ENCODE measurements at regions not wholly inside any gene's neighbourhood (a gene's known extent, or its start where the extent isn't known, plus 50 kb on each side); places are given as distances from the start of the nearest gene placed in this dataset.
"Not testable (repeated sequence)": the region's sequence is repeated elsewhere in the genome, so short reads cannot be mapped to it uniquely, and the experiment has no call there.

GRCh38 chr10:71086439-71087080 is 125.8 kb upstream of the UNC5B start:
- H3K27me3 ChIP-seq: no peaks in the 10 kb centered on the region
- no peaks in the 10 kb centered on the region for H3K4me1 ChIP-seq
- no peak overlapping the region for H3K4me3 ChIP-seq
- H3K36me3 ChIP-seq: no peaks in the 10 kb centered on the region
- intact Hi-C loops (cut with DNase I): no loop called here
- no peak overlapping the region for H3K27ac ChIP-seq
- no peaks in the 10 kb centered on the region for H3K9me3 ChIP-seq
- H3K9ac ChIP-seq (ENCODE audit: low read depth in 2 of 2, low read length in 2 of 2): no peak overlapping the region
- DNase-seq: peak; percentile 6
- no peak for TF ChIP-seq CTCF (IDR thresholded peaks at IDR 0.05)

- intact Hi-C loops (cut with DNase I): no loop called here
- Histone ChIP-seq H3K36me3 (no peaks in the 10 kb centered on the region), H3K4me3 (no peak overlapping the region), H3K9me3 (no peaks in the 10 kb centered on the region), H3K27ac (no peak overlapping the region), H3K4me1 (no peaks in the 10 kb centered on the region), H3K9ac (ENCODE audit: low read depth in 2 of 2, low read length in 2 of 2) (no peak overlapping the region), H3K27me3 (no peaks in the 10 kb centered on the region)
- no peak for TF ChIP-seq CTCF (IDR thresholded peaks at IDR 0.05)
- DNase-seq: peak; percentile 12
Measured at GRCh38 chr10:71087622-71088021, 124.7 kb upstream of the UNC5B start.

- DNase-seq: no peak
- Histone ChIP-seq H3K27me3 (no peaks in the 10 kb centered on the region), H3K4me3 (no peak overlapping the region), H3K4me1 (no peaks in the 10 kb centered on the region), H3K9ac (ENCODE audit: low read depth in 2 of 2, low read length in 2 of 2) (no peak overlapping the region), H3K36me3 (no peaks in the 10 kb centered on the region), H3K27ac (no peak overlapping the region), H3K9me3 (no peaks in the 10 kb centered on the region)
- intact Hi-C loops (cut with DNase I): no loop called here
- TF ChIP-seq CTCF (IDR thresholded peaks at IDR 0.05): no peak
Measured at GRCh38 chr10:71088054-71088453, 124.3 kb upstream of the UNC5B start.

GRCh38 chr10:71088578-71088977 is 123.8 kb upstream of the UNC5B start:
- H3K9ac ChIP-seq (ENCODE audit: low read depth in 2 of 2, low read length in 2 of 2); H3K4me1 ChIP-seq; DNase-seq; H3K4me3 ChIP-seq; H3K27ac ChIP-seq; H3K27me3 ChIP-seq; H3K36me3 ChIP-seq; H3K9me3 ChIP-seq; intact Hi-C loops (cut with DNase I): not testable (repeated sequence)

- Histone ChIP-seq H3K9ac (ENCODE audit: low read depth in 2 of 2, low read length in 2 of 2) (no peak overlapping the region), H3K27ac (no peak overlapping the region), H3K9me3 (no peaks in the 10 kb centered on the region), H3K4me3 (no peak overlapping the region), H3K4me1 (no peaks in the 10 kb centered on the region), H3K27me3 (no peaks in the 10 kb centered on the region), H3K36me3 (no peaks in the 10 kb centered on the region)
- peak; percentile 8 for DNase-seq
- intact Hi-C loops (cut with DNase I): no loop called here
- TF ChIP-seq CTCF (IDR thresholded peaks at IDR 0.05): no peak
Measured at GRCh38 chr10:71089162-71089561, 123.2 kb upstream of the UNC5B start.

GRCh38 chr10:71090330-71090729 is 122.0 kb upstream of the UNC5B start:
- no peak for TF ChIP-seq CTCF (IDR thresholded peaks at IDR 0.05)
- no peaks in the 10 kb centered on the region for H3K36me3 ChIP-seq
- DNase-seq: peak; percentile 11
- H3K4me1 ChIP-seq: no peaks in the 10 kb centered on the region
- H3K27me3 ChIP-seq: no peaks in the 10 kb centered on the region
- H3K9me3 ChIP-seq: no peaks in the 10 kb centered on the region
- no peak overlapping the region for H3K9ac ChIP-seq (ENCODE audit: low read depth in 2 of 2, low read length in 2 of 2)
- intact Hi-C loops (cut with DNase I): no loop called here
- no peak overlapping the region for H3K4me3 ChIP-seq
- H3K27ac ChIP-seq: no peak overlapping the region

All from colonic mucosa (tissue), 4 donors.